ENCODE measurements at regions not wholly inside any gene's neighbourhood (a gene's known extent, or its start where the extent isn't known, plus 50 kb on each side); places are given as distances from the start of the nearest gene placed in this dataset.

DNA sequence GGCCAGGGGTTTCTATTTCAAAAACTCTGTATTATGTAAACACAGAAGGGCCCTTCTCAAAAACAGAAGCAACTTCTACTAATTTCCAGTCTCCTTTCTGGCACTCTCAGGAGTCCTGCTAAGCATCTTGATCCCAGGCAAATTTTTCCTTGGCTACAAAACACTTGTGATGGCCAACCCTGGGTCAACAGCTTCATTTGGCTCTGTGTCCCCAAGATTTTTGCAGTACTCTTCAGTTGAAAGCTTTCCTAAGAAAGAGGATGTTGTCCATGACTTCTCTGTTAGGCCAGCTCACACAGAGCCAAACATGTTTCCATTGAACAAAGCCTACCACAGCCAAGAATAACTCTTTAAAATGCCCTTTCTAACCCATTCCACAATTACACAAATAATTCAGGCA lies 99.0 kb upstream of the EGR2 start:
- TF ChIP-seq FOXP2 (optimal IDR thresholded peaks at IDR 0.05; ENCODE audit: borderline replicate concordance, extremely low read depth, extremely low read length, insufficient read depth), result no peak
- TF ChIP-seq SIN3A (IDR thresholded peaks at IDR 0.05; ENCODE audit: borderline replicate concordance, insufficient read depth, low read length), result no peak
- TF ChIP-seq, protein P1, sequence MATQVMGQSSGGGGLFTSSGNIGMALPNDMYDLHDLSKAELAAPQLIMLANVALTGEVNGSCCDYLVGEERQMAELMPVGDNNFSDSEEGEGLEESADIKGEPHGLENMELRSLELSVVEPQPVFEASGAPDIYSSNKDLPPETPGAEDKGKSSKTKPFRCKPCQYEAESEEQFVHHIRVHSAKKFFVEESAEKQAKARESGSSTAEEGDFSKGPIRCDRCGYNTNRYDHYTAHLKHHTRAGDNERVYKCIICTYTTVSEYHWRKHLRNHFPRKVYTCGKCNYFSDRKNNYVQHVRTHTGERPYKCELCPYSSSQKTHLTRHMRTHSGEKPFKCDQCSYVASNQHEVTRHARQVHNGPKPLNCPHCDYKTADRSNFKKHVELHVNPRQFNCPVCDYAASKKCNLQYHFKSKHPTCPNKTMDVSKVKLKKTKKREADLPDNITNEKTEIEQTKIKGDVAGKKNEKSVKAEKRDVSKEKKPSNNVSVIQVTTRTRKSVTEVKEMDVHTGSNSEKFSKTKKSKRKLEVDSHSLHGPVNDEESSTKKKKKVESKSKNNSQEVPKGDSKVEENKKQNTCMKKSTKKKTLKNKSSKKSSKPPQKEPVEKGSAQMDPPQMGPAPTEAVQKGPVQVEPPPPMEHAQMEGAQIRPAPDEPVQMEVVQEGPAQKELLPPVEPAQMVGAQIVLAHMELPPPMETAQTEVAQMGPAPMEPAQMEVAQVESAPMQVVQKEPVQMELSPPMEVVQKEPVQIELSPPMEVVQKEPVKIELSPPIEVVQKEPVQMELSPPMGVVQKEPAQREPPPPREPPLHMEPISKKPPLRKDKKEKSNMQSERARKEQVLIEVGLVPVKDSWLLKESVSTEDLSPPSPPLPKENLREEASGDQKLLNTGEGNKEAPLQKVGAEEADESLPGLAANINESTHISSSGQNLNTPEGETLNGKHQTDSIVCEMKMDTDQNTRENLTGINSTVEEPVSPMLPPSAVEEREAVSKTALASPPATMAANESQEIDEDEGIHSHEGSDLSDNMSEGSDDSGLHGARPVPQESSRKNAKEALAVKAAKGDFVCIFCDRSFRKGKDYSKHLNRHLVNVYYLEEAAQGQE (IDR thresholded peaks at IDR 0.05; ENCODE audit: insufficient read depth in 1 of 2, low read depth in 2 of 2, low read length in 2 of 2), result no peak
- TF ChIP-seq TAF1 (IDR thresholded peaks at IDR 0.05; ENCODE audit: borderline replicate concordance, insufficient read depth, low read length), result no peak
- TF ChIP-seq POLR2AphosphoS5 (IDR thresholded peaks at IDR 0.05; ENCODE audit: low read depth, low read length), result no peak

DNA sequence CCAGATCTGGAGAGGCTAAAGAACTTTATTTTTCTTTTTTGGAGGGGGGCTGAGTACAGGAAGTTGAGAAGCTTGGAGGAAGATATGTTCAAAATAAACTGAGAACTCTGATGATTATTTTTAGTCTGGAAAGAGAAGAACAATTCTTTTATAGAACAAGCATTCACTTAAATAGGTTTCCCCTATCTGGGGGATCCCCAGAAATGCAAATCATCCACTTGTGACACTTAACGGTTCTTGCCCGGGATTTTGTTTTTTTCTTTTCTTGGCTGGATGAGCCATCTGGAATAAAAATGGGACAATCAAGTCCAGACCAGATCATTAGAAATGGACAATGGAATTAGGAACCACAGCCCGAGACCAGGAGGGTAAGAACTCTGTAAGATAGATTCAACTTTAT lies 95.9 kb upstream of the EGR2 start:
- TF ChIP-seq FOXP2 (optimal IDR thresholded peaks at IDR 0.05; ENCODE audit: borderline replicate concordance, extremely low read depth, extremely low read length, insufficient read depth) (no peak), SIN3A (IDR thresholded peaks at IDR 0.05; ENCODE audit: borderline replicate concordance, insufficient read depth, low read length) (no peak), POLR2AphosphoS5 (IDR thresholded peaks at IDR 0.05; ENCODE audit: low read depth, low read length) (no peak)
- TF ChIP-seq, protein P1 (IDR thresholded peaks at IDR 0.05; ENCODE audit: insufficient read depth in 1 of 2, low read depth in 2 of 2, low read length in 2 of 2), result no peak

DNA sequence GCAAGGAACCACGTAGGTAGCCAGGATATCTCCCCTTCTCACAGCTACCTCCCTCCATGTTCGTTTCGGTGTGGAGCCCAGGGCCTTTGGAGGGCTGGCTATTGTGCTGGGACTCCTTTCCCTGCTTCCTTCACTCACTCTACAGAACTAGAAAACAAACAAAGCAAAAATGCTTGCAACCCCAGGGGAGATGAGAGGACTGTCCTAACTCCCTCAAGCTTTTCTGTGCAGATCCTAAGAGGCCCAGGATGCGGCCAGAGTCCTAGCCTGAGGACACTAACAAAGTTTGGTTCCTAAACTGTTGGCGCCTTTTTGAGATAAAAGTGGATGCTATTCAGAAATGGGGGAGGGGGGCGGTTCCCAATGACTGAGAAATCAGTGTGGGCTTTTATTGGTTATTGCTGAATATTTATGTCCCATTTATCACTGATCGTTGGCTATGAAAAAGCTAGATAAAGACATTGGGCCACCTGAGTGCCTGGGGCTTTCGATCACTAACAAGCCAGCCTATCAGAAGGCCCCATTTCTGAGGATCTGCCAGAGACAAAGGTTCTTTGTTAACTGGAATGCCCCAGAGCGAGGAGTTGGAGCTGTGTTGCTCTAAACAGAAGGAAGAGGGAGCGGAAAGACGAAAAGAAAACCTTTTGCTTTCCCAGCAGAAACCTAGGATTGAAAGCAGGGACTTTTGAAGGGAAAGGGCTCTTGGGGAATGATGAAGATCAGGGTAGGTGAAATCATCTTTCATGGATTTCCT lies 95.2 kb upstream of the EGR2 start:
- TF ChIP-seq, protein P1 (IDR thresholded peaks at IDR 0.05; ENCODE audit: insufficient read depth in 1 of 2, low read depth in 2 of 2, low read length in 2 of 2), result no peak

DNA sequence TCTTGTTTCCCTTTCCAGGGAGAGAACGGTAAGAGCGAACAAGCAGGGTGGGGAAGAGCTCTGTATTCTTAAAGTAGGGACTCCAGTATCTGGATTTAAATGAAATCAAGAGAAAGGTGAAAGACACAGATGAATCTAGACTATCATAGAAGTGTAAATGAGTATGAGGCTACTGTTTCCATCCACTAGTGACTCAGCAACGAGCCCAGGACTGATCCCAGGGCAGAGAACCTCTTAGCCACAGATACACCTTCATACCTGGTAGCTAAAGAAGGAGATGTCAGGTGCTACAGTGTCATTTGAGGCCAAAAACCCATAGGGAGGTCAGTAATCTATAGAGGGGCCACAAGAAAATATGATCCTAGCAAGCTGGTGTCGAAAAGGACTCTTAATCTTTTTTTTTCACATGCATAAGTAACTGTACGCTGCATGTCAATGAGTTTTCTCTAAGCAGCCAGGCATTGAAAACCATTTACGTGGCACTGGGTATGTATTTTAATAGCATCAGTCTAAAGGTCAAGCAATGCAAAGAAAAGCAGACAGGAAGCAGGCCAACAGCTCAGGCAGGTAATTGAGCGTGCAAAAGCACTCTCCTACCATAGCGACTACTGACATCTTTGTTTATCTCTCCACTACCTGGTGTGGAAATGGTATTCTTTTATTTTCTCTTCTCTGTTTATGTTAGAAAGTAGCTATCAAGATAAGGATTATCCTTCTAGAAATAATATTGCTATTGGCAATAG lies 91.5 kb upstream of the EGR2 start:
- no peak for TF ChIP-seq FOXP2 (optimal IDR thresholded peaks at IDR 0.05; ENCODE audit: borderline replicate concordance, extremely low read depth, extremely low read length, insufficient read depth)
- TF ChIP-seq, protein P1 (IDR thresholded peaks at IDR 0.05; ENCODE audit: insufficient read depth in 1 of 2, low read depth in 2 of 2, low read length in 2 of 2), result no peak
- TF ChIP-seq POLR2AphosphoS5 (IDR thresholded peaks at IDR 0.05; ENCODE audit: low read depth, low read length), result no peak
- no peak for TF ChIP-seq TAF1 (IDR thresholded peaks at IDR 0.05; ENCODE audit: borderline replicate concordance, insufficient read depth, low read length)
- no peak for TF ChIP-seq SIN3A (IDR thresholded peaks at IDR 0.05; ENCODE audit: borderline replicate concordance, insufficient read depth, low read length)

Measured in PFSK-1 (cell line).